HEK293 (cell line): ENCODE measurements at regions not wholly inside any gene's neighbourhood (a gene's known extent, or its start where the extent isn't known, plus 50 kb on each side); places are given as distances from the start of the nearest gene placed in this dataset.

Experiments used
- CTCF ChIA-PET: fragments of 350-600 bp; formaldehyde crosslinking; extraction: SDS; loops from one replicate; lab custom pipeline; 2021; ENCODE audit warnings: antibody characterized with exemption; lab: Yijun Ruan, JAX
- POLR2A ChIA-PET: fragments of 300-600 bp; formaldehyde crosslinking; extraction: SDS; loops from one replicate; lab custom pipeline; 2020; ENCODE audit warnings: antibody characterized with exemption, inconsistent platforms; lab: Yijun Ruan, JAX
- H3K27ac ChIP-seq: fragments of 200-500 bp; sonication (Bioruptor generic); 2 replicates; pipeline ENCODE4 v1.5.1; 2014; ENCODE audit warnings: low read depth, low read length, control low read depth, inconsistent platforms; ENCODE audit errors: extremely low read depth
- H3K36me3 ChIP-seq, 2 experiments: fragments of 200-500 bp in 1 of 2; sonication (Bioruptor generic) in 1 of 2; 1 replicate in 1 of 2; 2 replicates in 1 of 2; pipeline ENCODE4 v1.5.1; 2014 to 2017; ENCODE audit warnings: inconsistent platforms in 2 of 2, low read length in 2 of 2; ENCODE audit not compliant: control insufficient read depth in 2 of 2, insufficient read depth in 1 of 2
- H3K4me1 ChIP-seq: fragments of 200-500 bp; sonication (Bioruptor generic); 2 replicates; pipeline ENCODE4 v1.5.1; 2014; ENCODE audit warnings: mild to moderate bottlenecking, low read length, inconsistent platforms; ENCODE audit not compliant: control insufficient read depth, insufficient read depth
- H3K4me3 ChIP-seq: 2 replicates; pipeline ENCODE4 v1.5.1; 2011; ENCODE audit warnings: low read depth, mild to moderate bottlenecking, control low read depth, low read length, moderate library complexity
- H3K9me3 ChIP-seq: fragments of 200-500 bp; sonication (Bioruptor generic); 2 replicates; pipeline ENCODE4 v1.5.1; 2014; ENCODE audit warnings: low read depth, low read length, inconsistent platforms; ENCODE audit not compliant: control insufficient read depth, insufficient read depth
- EGR2 ChIP-seq: fragments of 450-650 bp; formaldehyde crosslinking; IDR thresholded peaks from 2 replicates; pipeline ENCODE4 v1.5.1; 2016; ENCODE audit warnings: low read depth, missing biosample characterization, missing genetic modification characterization
- GLIS1 ChIP-seq: fragments of 450-650 bp; formaldehyde crosslinking; IDR thresholded peaks from 2 replicates; pipeline ENCODE4 v1.5.1; 2016; ENCODE audit warnings: missing biosample characterization, missing genetic modification characterization
- KLF16 ChIP-seq: fragments of 450-650 bp; formaldehyde crosslinking; IDR thresholded peaks from 2 replicates; pipeline ENCODE4 v1.5.1; 2017; ENCODE audit warnings: missing biosample characterization, missing genetic modification characterization
- RBAK ChIP-seq: fragments of 450-650 bp; formaldehyde crosslinking; IDR thresholded peaks from 2 replicates; pipeline ENCODE4 v1.5.1; 2016; ENCODE audit warnings: missing biosample characterization, missing genetic modification characterization
- TCF7L2 ChIP-seq: IDR thresholded peaks from 2 replicates; pipeline ENCODE4 v1.6.1; 2011; ENCODE audit warnings: low read depth, mild to moderate bottlenecking, inconsistent platforms, low read length, moderate library complexity, borderline replicate concordance
- YY2 ChIP-seq: fragments of 450-650 bp; formaldehyde crosslinking; IDR thresholded peaks from 2 replicates; pipeline ENCODE4 v1.5.1; 2016; ENCODE audit warnings: missing biosample characterization, missing genetic modification characterization
- ZBTB7A ChIP-seq: fragments of 450-650 bp; formaldehyde crosslinking; IDR thresholded peaks from 2 replicates; pipeline ENCODE4 v1.5.1; 2016; ENCODE audit warnings: low read depth, missing biosample characterization, missing genetic modification characterization
- ZFHX2 ChIP-seq: fragments of 450-650 bp; formaldehyde crosslinking; conservative IDR thresholded peaks from 2 replicates; pipeline ENCODE4 v1.5.1; 2016; ENCODE audit warnings: missing biosample characterization, missing genetic modification characterization
- ZNF114 ChIP-seq: fragments of 450-650 bp; formaldehyde crosslinking; IDR thresholded peaks from 2 replicates; pipeline ENCODE4 v1.5.0; 2017; ENCODE audit warnings: missing biosample characterization, missing genetic modification characterization
- ZNF169 ChIP-seq: fragments of 450-650 bp; formaldehyde crosslinking; IDR thresholded peaks from 2 replicates; pipeline ENCODE4 v1.5.1; 2016; ENCODE audit warnings: missing biosample characterization, missing genetic modification characterization
- ZNF19 ChIP-seq: fragments of 450-650 bp; formaldehyde crosslinking; IDR thresholded peaks from 2 replicates; pipeline ENCODE4; 2016; ENCODE audit warnings: missing biosample characterization, missing genetic modification characterization, low read depth
- ZNF202 ChIP-seq: fragments of 450-650 bp; formaldehyde crosslinking; IDR thresholded peaks from 2 replicates; pipeline ENCODE4 v1.5.1; 2016; ENCODE audit warnings: missing biosample characterization, missing genetic modification characterization, borderline replicate concordance
- ZNF223 ChIP-seq: fragments of 450-650 bp; formaldehyde crosslinking; IDR thresholded peaks from 2 replicates; pipeline ENCODE4 v1.5.1; 2016; ENCODE audit warnings: missing biosample characterization, missing genetic modification characterization
- ZNF311 ChIP-seq: fragments of 450-650 bp; formaldehyde crosslinking; IDR thresholded peaks from 2 replicates; pipeline ENCODE4 v1.5.1; 2017; ENCODE audit warnings: missing biosample characterization, missing genetic modification characterization, borderline replicate concordance
- ZNF423 ChIP-seq: fragments of 450-650 bp; formaldehyde crosslinking; IDR thresholded peaks from 2 replicates; pipeline ENCODE4 v1.5.1; 2016; ENCODE audit warnings: missing biosample characterization, missing genetic modification characterization
- ZNF510 ChIP-seq: fragments of 450-650 bp; formaldehyde crosslinking; IDR thresholded peaks from 2 replicates; pipeline ENCODE4 v1.5.1; 2018; ENCODE audit warnings: mild to moderate bottlenecking, missing genetic modification characterization, missing biosample characterization; ENCODE audit not compliant: insufficient replicate concordance
- ZNF529 ChIP-seq: fragments of 450-650 bp; formaldehyde crosslinking; IDR thresholded peaks from 2 replicates; pipeline ENCODE4 v1.5.1; 2017; ENCODE audit warnings: missing genetic modification characterization, missing biosample characterization; ENCODE audit not compliant: insufficient replicate concordance
- ZNF544 ChIP-seq: fragments of 450-650 bp; formaldehyde crosslinking; IDR thresholded peaks from 2 replicates; pipeline ENCODE4 v1.5.0; 2017; ENCODE audit warnings: missing biosample characterization, missing genetic modification characterization
- ZNF623 ChIP-seq: fragments of 450-650 bp; formaldehyde crosslinking; IDR thresholded peaks from 2 replicates; pipeline ENCODE4 v1.5.1; 2016; ENCODE audit warnings: missing biosample characterization, missing genetic modification characterization
- ZNF677 ChIP-seq: fragments of 450-650 bp; IDR thresholded peaks from 2 replicates; pipeline ENCODE4 v1.5.0; 2018; ENCODE audit warnings: missing biosample characterization, mild to moderate bottlenecking, missing genetic modification characterization, moderate library complexity
- TF ChIP-seq, protein P1 (sequence below): fragments of 450-650 bp; formaldehyde crosslinking; IDR thresholded peaks from 2 replicates; pipeline ENCODE4 v1.5.1; 2016; ENCODE audit warnings: missing biosample characterization, missing genetic modification characterization, low read depth
- TF ChIP-seq, protein P2 (sequence below): fragments of 450-650 bp; formaldehyde crosslinking; IDR thresholded peaks from 2 replicates; pipeline ENCODE4 v1.5.0; 2017; ENCODE audit warnings: missing biosample characterization, missing genetic modification characterization, borderline replicate concordance
- TF ChIP-seq, protein P3 (sequence below): fragments of 450-650 bp; IDR thresholded peaks from 2 replicates; pipeline ENCODE4 v1.5.1; 2018; ENCODE audit warnings: missing biosample characterization, mild to moderate bottlenecking, missing genetic modification characterization
- TF ChIP-seq, protein P4 (sequence below): fragments of 450-650 bp; formaldehyde crosslinking; IDR thresholded peaks from 2 replicates; pipeline ENCODE4 v1.5.1; 2016; ENCODE audit warnings: missing biosample characterization, missing genetic modification characterization

DNA sequence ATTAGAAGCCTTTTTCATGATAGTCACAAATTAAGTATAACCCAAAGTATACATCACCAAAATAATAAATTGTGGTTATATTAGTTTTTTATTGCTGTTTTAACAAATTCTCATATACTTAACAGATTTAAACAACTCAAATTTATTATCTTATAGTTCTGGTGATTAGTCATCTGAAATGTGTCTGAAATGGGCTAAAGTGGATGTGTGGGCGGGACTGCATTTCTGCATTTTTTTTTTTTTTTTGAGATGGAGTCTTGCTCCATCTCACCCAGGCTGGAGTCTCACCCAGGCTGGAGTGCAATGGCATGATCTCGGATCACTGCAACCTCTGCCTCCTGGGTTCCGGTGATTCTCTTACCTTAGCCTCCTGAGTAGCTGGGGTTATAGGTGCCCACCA, 891.5 kb upstream of the CELF2 start:
- Histone ChIP-seq H3K36me3 (no peaks in the 10 kb centered on the region), H3K27ac (no peak overlapping the region), H3K4me3 (no peak overlapping the region), H3K9me3 (no peaks in the 10 kb centered on the region), H3K4me1 (no peaks in the 10 kb centered on the region)
- ChIA-PET POLR2A (no interaction called here), CTCF (no interaction called here)
- TF ChIP-seq YY2 (tag by site-specific recombination), result no peak
- no peak for TF ChIP-seq ZNF114 (tag by site-specific recombination)
- no peak for TF ChIP-seq RBAK (tag by site-specific recombination)
- no peak for TF ChIP-seq ZNF544 (tag by site-specific recombination)
- no peak for TF ChIP-seq KLF16
- no peak for TF ChIP-seq ZNF223 (tag by site-specific recombination)
- no peak for TF ChIP-seq ZNF169 (tag by site-specific recombination)

DNA sequence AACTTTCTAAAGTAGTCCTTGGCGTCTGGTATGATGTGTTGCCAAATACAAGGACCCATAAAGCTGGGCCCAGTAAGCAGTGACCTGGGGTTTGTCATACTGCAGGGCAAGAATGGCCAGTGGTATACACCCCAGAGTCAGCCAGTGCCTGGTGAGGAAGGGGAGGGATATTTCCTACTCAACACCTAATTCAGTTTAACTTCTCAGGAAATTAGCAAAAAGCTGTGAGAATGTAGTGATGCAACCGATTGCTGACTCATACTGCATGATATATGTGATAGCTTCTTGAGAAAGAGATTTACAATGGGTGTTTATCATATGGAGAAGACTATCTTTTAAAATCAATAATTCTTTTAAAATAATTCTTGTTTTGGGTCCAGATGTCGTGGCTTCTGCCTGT, 889.3 kb upstream of the CELF2 start:
- Histone ChIP-seq H3K36me3 (no peaks in the 10 kb centered on the region), H3K9me3 (no peaks in the 10 kb centered on the region), H3K4me1 (no peaks in the 10 kb centered on the region), H3K4me3 (no peak overlapping the region), H3K27ac (no peak overlapping the region)
- CTCF ChIA-PET, result interaction anchor here (0.6 kb wide), 2 partner anchors 24 to 797 kb away, joined by 3 to 5 read pairs; no protein-coding TSS in a partner anchor
- POLR2A ChIA-PET, result no interaction called here
- TF ChIP-seq, protein P1, sequence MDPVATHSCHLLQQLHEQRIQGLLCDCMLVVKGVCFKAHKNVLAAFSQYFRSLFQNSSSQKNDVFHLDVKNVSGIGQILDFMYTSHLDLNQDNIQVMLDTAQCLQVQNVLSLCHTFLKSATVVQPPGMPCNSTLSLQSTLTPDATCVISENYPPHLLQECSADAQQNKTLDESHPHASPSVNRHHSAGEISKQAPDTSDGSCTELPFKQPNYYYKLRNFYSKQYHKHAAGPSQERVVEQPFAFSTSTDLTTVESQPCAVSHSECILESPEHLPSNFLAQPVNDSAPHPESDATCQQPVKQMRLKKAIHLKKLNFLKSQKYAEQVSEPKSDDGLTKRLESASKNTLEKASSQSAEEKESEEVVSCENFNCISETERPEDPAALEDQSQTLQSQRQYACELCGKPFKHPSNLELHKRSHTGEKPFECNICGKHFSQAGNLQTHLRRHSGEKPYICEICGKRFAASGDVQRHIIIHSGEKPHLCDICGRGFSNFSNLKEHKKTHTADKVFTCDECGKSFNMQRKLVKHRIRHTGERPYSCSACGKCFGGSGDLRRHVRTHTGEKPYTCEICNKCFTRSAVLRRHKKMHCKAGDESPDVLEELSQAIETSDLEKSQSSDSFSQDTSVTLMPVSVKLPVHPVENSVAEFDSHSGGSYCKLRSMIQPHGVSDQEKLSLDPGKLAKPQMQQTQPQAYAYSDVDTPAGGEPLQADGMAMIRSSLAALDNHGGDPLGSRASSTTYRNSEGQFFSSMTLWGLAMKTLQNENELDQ (tag by site-specific recombination), result no peak
- TF ChIP-seq ZBTB7A (tag by site-specific recombination) (no peak), ZNF623 (tag by site-specific recombination) (no peak), ZNF510 (tag by site-specific recombination) (no peak), ZNF19 (tag by site-specific recombination) (no peak), ZNF529 (tag by site-specific recombination) (no peak)
- TF ChIP-seq, protein P2, sequence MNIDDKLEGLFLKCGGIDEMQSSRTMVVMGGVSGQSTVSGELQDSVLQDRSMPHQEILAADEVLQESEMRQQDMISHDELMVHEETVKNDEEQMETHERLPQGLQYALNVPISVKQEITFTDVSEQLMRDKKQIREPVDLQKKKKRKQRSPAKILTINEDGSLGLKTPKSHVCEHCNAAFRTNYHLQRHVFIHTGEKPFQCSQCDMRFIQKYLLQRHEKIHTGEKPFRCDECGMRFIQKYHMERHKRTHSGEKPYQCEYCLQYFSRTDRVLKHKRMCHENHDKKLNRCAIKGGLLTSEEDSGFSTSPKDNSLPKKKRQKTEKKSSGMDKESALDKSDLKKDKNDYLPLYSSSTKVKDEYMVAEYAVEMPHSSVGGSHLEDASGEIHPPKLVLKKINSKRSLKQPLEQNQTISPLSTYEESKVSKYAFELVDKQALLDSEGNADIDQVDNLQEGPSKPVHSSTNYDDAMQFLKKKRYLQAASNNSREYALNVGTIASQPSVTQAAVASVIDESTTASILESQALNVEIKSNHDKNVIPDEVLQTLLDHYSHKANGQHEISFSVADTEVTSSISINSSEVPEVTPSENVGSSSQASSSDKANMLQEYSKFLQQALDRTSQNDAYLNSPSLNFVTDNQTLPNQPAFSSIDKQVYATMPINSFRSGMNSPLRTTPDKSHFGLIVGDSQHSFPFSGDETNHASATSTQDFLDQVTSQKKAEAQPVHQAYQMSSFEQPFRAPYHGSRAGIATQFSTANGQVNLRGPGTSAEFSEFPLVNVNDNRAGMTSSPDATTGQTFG (tag by site-specific recombination), result no peak
- TF ChIP-seq, protein P3, sequence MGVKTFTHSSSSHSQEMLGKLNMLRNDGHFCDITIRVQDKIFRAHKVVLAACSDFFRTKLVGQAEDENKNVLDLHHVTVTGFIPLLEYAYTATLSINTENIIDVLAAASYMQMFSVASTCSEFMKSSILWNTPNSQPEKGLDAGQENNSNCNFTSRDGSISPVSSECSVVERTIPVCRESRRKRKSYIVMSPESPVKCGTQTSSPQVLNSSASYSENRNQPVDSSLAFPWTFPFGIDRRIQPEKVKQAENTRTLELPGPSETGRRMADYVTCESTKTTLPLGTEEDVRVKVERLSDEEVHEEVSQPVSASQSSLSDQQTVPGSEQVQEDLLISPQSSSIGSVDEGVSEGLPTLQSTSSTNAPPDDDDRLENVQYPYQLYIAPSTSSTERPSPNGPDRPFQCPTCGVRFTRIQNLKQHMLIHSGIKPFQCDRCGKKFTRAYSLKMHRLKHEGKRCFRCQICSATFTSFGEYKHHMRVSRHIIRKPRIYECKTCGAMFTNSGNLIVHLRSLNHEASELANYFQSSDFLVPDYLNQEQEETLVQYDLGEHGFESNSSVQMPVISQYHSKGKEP, result no peak

DNA sequence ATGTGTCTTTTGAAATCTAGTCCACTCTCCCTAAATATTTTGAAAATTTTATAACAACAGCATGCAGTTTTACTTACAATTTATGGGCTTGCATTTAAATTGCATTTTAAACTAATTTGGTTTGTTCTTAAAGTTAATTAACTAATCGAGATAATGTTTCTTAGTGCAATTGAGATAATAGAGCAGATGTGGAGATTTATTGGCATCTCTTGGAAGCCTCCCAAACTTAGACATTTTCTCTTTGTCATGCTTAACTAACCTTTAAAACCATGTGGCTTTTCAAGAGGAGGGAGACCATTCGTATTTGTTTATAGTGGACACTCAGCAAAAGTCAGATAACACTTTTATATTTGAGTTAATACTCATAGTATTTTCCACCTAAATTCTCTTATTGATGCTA, 887.0 kb upstream of the CELF2 start:
- CTCF ChIA-PET, result interaction anchor here (0.6 to 0.7 kb wide), 2 partner anchors 9 to 98 kb away, joined by 3 read pairs; no protein-coding TSS in a partner anchor
- TF ChIP-seq ZFHX2 (no peak), TCF7L2 (no peak), ZNF202 (no peak), ZNF677 (no peak), GLIS1 (tag by site-specific recombination) (no peak), ZNF423 (tag by site-specific recombination) (no peak), EGR2 (no peak), ZNF311 (tag by site-specific recombination) (no peak)
- TF ChIP-seq, protein P4, sequence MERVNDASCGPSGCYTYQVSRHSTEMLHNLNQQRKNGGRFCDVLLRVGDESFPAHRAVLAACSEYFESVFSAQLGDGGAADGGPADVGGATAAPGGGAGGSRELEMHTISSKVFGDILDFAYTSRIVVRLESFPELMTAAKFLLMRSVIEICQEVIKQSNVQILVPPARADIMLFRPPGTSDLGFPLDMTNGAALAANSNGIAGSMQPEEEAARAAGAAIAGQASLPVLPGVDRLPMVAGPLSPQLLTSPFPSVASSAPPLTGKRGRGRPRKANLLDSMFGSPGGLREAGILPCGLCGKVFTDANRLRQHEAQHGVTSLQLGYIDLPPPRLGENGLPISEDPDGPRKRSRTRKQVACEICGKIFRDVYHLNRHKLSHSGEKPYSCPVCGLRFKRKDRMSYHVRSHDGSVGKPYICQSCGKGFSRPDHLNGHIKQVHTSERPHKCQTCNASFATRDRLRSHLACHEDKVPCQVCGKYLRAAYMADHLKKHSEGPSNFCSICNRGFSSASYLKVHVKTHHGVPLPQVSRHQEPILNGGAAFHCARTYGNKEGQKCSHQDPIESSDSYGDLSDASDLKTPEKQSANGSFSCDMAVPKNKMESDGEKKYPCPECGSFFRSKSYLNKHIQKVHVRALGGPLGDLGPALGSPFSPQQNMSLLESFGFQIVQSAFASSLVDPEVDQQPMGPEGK, result no peak

More for the DNA sequence above, 887.0 kb upstream of the CELF2 start:
- Histone ChIP-seq H3K9me3 (no peaks in the 10 kb centered on the region), H3K36me3 (no peaks in the 10 kb centered on the region), H3K4me1 (no peaks in the 10 kb centered on the region), H3K27ac (no peak overlapping the region), H3K4me3 (no peak overlapping the region)
- POLR2A ChIA-PET, result no interaction called here
